ENCODE measurements at regions not wholly inside any gene's neighbourhood (a gene's known extent, or its start where the extent isn't known, plus 50 kb on each side); places are given as distances from the start of the nearest gene placed in this dataset.

GRCh38 chr7:79998363-79998762 lies 136.3 kb upstream of the GNAI1 start:
- no peak for TF ChIP-seq EZH2 (IDR thresholded peaks at IDR 0.05)
- TF ChIP-seq POLR2AphosphoS5 (IDR thresholded peaks at IDR 0.05; ENCODE audit: borderline replicate concordance, low read depth, low read length): no peak
- no peak for TF ChIP-seq FOXP2 (optimal IDR thresholded peaks at IDR 0.05; ENCODE audit: control extremely low read depth, extremely low read length, insufficient read depth)
